Body of pancreas (tissue), 4 donors: ENCODE measurements at regions not wholly inside any gene's neighbourhood (a gene's known extent, or its start where the extent isn't known, plus 50 kb on each side); places are given as distances from the start of the nearest gene placed in this dataset.

Experiments
- POLR2A ChIP-seq, 3 donors: fragments of 450-650 bp; IDR thresholded peaks; one replicate each; pipeline ENCODE4 v1.6.1; 2016; ENCODE audit warnings: antibody characterized with exemption in 3 of 3, mild to moderate bottlenecking in 2 of 3
- TF ChIP-seq, protein P1 (sequence below), 7 experiments: fragments of 450-650 bp in 4 of 7; fragments of 200-600 bp in 3 of 7; sonication (generic) in 3 of 7; IDR thresholded peaks; one replicate each; pipeline ENCODE4 v1.5.1; 2016 to 2019; ENCODE audit warnings: antibody characterized with exemption in 7 of 7

DNA sequence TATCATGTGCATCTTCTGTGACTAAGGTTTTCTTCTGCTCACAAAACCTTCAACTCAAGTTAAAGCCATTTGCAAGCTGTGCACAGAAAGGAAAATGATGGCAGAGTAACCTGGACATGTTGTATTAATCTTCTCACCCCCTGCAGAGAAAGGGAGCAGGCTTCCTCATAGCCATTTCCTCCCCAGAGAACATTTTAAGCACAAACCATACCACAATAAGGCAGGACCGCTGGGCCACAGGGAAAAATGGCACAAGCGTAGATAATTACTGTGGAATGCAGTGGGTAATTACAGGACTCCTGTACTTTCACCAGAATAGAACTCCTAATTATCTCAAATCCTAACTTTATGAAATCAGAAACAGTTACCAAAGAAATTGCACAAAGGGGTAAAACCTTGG is 215.7 kb downstream of the KIF21A start:
- TF ChIP-seq, protein P1, sequence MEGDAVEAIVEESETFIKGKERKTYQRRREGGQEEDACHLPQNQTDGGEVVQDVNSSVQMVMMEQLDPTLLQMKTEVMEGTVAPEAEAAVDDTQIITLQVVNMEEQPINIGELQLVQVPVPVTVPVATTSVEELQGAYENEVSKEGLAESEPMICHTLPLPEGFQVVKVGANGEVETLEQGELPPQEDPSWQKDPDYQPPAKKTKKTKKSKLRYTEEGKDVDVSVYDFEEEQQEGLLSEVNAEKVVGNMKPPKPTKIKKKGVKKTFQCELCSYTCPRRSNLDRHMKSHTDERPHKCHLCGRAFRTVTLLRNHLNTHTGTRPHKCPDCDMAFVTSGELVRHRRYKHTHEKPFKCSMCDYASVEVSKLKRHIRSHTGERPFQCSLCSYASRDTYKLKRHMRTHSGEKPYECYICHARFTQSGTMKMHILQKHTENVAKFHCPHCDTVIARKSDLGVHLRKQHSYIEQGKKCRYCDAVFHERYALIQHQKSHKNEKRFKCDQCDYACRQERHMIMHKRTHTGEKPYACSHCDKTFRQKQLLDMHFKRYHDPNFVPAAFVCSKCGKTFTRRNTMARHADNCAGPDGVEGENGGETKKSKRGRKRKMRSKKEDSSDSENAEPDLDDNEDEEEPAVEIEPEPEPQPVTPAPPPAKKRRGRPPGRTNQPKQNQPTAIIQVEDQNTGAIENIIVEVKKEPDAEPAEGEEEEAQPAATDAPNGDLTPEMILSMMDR (IDR thresholded peaks at IDR 0.05), result no peak
- no peak for TF ChIP-seq POLR2A (IDR thresholded peaks at IDR 0.05)
